Fibroblast of lung (primary cell): ENCODE measurements at regions not wholly inside any gene's neighbourhood (a gene's known extent, or its start where the extent isn't known, plus 50 kb on each side); places are given as distances from the start of the nearest gene placed in this dataset.

Experiments
- EZH2 ChIP-seq: IDR thresholded peaks from 2 replicates; pipeline ENCODE4 v1.5.1; 2012; ENCODE audit warnings: low read length, control low read depth, mild to moderate bottlenecking; ENCODE audit errors: missing control alignments
- TF ChIP-seq, protein P1 (sequence below), 2 donors: IDR thresholded peaks in 1 of 2; conservative IDR thresholded peaks in 1 of 2; 1 replicate in 1 of 2; 2 replicates in 1 of 2; pipeline ENCODE4 v1.5.1; 2011 to 2012; ENCODE audit warnings: low read length in 2 of 2, control low read depth in 1 of 2, inconsistent platforms in 1 of 2, low read depth in 1 of 2, mild to moderate bottlenecking in 1 of 2

DNA sequence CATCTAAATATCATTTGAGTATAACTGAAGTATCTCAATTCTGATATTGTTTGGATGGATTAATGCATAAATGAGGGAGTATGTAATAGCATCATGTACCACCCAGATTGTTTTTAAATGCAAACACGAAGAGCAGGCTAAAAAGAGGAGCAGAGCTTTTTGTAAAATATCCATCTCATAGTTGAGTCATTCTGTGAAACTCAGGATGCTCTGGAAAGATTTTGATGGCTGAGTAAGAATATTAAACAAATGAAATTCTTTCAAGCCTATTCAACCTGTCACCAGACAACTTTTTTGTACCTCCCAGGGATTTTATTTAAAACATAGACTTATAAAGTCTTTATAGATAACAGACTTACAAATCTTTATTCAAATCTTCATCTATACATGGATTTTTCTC is 625.9 kb downstream of the TLE4 start:
- TF ChIP-seq, protein P1, sequence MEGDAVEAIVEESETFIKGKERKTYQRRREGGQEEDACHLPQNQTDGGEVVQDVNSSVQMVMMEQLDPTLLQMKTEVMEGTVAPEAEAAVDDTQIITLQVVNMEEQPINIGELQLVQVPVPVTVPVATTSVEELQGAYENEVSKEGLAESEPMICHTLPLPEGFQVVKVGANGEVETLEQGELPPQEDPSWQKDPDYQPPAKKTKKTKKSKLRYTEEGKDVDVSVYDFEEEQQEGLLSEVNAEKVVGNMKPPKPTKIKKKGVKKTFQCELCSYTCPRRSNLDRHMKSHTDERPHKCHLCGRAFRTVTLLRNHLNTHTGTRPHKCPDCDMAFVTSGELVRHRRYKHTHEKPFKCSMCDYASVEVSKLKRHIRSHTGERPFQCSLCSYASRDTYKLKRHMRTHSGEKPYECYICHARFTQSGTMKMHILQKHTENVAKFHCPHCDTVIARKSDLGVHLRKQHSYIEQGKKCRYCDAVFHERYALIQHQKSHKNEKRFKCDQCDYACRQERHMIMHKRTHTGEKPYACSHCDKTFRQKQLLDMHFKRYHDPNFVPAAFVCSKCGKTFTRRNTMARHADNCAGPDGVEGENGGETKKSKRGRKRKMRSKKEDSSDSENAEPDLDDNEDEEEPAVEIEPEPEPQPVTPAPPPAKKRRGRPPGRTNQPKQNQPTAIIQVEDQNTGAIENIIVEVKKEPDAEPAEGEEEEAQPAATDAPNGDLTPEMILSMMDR (conservative IDR thresholded peaks at IDR 0.05 in 1 of 2, IDR thresholded peaks at IDR 0.05 in 1 of 2; ENCODE audit: low read depth in 1 of 2, low read length in 2 of 2), result no peak
- TF ChIP-seq EZH2, result no peak
